ENCODE measurements at regions not wholly inside any gene's neighbourhood (a gene's known extent, or its start where the extent isn't known, plus 50 kb on each side); places are given as distances from the start of the nearest gene placed in this dataset.

DNA sequence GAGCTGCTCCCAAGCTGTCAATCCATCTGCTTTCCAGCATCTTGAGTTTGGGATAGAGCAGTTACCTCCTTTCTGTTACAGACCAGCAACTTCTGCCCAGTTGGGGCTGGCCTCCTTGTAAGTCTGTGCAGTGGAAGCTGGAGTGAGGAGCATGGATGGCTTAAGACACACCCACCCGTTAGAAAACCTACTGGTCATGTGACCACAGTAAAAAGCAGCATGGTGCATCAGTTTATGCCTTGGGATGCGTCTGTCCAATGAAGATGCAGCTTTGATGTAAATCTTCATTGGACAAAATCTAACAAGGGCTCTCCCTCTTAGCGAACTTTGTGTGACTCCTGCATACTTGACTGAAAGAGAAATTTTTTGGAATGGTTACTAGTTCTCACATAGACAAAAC is 453.5 kb downstream of the TYW1 start:
- intact Hi-C loops (cut with DNase I): no loop called here
- ATAC-seq (no peak), DNase-seq (no peak)
- TF ChIP-seq, protein P1, sequence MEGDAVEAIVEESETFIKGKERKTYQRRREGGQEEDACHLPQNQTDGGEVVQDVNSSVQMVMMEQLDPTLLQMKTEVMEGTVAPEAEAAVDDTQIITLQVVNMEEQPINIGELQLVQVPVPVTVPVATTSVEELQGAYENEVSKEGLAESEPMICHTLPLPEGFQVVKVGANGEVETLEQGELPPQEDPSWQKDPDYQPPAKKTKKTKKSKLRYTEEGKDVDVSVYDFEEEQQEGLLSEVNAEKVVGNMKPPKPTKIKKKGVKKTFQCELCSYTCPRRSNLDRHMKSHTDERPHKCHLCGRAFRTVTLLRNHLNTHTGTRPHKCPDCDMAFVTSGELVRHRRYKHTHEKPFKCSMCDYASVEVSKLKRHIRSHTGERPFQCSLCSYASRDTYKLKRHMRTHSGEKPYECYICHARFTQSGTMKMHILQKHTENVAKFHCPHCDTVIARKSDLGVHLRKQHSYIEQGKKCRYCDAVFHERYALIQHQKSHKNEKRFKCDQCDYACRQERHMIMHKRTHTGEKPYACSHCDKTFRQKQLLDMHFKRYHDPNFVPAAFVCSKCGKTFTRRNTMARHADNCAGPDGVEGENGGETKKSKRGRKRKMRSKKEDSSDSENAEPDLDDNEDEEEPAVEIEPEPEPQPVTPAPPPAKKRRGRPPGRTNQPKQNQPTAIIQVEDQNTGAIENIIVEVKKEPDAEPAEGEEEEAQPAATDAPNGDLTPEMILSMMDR (IDR thresholded peaks at IDR 0.05): no peak
- Histone ChIP-seq H3K4me1 (no peaks in the 10 kb centered on the region), H3K27me3 (no peaks in the 10 kb centered on the region), H3K27ac (no peak overlapping the region), H3K4me3 (no peak overlapping the region), H3K9me3 (peaks cover 0 to under 1% of the 10 kb centered on the region in 2 donors), H3K36me3 (no peaks in the 10 kb centered on the region)

GRCh38 chr7:67451306-67451705 is 454.7 kb downstream of the TYW1 start:
- Histone ChIP-seq H3K27me3 (no peaks in the 10 kb centered on the region), H3K36me3 (no peaks in the 10 kb centered on the region), H3K4me3 (no peak overlapping the region), H3K9me3 (no peaks in the 10 kb centered on the region), H3K27ac (no peak overlapping the region), H3K4me1 (no peaks in the 10 kb centered on the region)
- intact Hi-C loops (cut with DNase I): no loop called here
- no peak for ATAC-seq
- TF ChIP-seq, protein P1 (IDR thresholded peaks at IDR 0.05): no peak
- no peak for DNase-seq

DNA sequence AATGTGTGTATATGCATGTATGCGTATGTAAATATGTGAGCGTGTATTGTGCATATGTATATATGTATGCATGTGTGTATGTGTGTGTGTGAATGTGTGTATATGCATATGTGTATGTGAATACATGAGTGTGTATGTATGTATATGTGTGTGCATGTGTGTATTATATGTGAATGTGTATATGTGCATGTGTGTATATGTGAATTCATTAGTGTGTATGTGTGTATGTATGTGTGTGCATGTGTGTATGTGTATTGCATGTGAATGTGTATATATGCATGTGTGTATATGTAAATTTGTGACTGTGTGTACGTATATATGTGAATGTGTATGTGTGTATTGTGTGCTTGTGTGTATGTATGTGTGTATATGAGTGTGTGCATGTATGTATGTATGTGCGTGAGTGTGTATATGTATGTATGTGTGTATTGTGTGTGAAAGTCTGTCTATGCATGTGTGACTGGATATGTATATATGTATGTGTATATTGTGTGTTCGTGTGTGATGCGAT is 455.9 kb downstream of the TYW1 start:
- TF ChIP-seq, protein P1 (IDR thresholded peaks at IDR 0.05): no peak
- no peaks in the 10 kb centered on the region for H3K4me1 ChIP-seq
- no peaks in the 10 kb centered on the region for H3K36me3 ChIP-seq
- no peaks in the 10 kb centered on the region for H3K27me3 ChIP-seq
- intact Hi-C loops (cut with DNase I): no loop called here
- no peaks in the 10 kb centered on the region for H3K9me3 ChIP-seq
- no peak overlapping the region for H3K27ac ChIP-seq
- no peak for ATAC-seq
- DNase-seq: no peak
- H3K4me3 ChIP-seq: no peak overlapping the region

DNA sequence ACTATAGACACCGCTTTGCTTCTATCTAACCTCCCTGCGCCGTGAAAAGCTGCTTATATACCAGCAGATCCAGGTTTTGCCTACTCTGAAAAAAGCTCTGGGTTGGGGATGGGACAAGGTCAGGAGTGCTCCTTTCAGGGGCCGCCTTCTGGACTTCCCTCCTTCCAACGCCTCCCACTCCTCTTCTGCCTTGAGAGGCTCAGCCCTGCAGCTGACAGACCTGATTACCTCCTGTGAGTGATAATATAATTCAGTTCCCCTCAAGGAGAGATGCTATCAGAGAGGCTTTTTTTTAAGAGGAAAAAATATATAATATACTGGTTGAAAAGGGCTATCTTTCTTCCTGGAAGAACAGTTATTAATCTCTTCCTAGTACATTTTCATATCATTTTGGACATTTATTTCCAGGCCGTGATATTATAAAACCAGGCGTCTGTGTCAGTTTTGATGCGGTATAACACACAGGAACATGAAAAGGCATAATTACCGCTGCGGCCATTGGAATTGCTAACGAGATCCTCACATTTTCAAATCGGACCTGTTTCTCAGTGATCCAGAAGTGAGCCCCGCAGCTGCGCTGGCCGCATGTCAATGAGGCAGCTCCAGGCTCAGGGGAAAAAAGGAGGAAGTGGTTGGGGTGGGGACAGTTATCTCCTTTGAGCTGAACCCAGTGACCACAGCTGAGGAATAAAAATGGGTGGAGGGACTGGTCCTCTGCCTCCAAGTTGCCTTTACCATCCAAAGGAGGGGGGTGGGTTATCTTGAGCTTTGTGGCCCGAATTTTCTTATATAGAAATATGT is 457.1 kb downstream of the TYW1 start:
- ATAC-seq (no peak), DNase-seq (no peak)
- TF ChIP-seq, protein P1 (IDR thresholded peaks at IDR 0.05): no peak
- H3K27me3 ChIP-seq: no peaks in the 10 kb centered on the region
- no peaks in the 10 kb centered on the region for H3K36me3 ChIP-seq
- H3K4me1 ChIP-seq: no peaks in the 10 kb centered on the region
- H3K9me3 ChIP-seq: no peaks in the 10 kb centered on the region
- H3K4me3 ChIP-seq: no peak overlapping the region
- H3K27ac ChIP-seq: no peak overlapping the region
- intact Hi-C loops (cut with DNase I): no loop called here

- Histone ChIP-seq H3K4me1 (no peaks in the 10 kb centered on the region), H3K4me3 (no peak overlapping the region), H3K9me3 (no peaks in the 10 kb centered on the region), H3K27me3 (no peaks in the 10 kb centered on the region), H3K36me3 (no peaks in the 10 kb centered on the region), H3K27ac (no peak overlapping the region)
- ATAC-seq: no peak
- DNase-seq: no peak
- intact Hi-C loops (cut with DNase I): no loop called here
- TF ChIP-seq, protein P1 (IDR thresholded peaks at IDR 0.05): no peak
These were observed 458.9 kb downstream of the TYW1 start for GRCh38 chr7:67455508-67455907.
